Stomach (tissue), 8 donors: ENCODE measurements at regions not wholly inside any gene's neighbourhood (a gene's known extent, or its start where the extent isn't known, plus 50 kb on each side); places are given as distances from the start of the nearest gene placed in this dataset.

ENCODE experiments used
- DNase-seq, 2 donors: peaks; one replicate each; pipeline versions ENCODE4 v3.0.0 to v3.0.0-alpha.2; 2013 to 2019
- H3K27ac ChIP-seq, 5 donors: fragments of 200-600 bp in 4 of 5; sonication (generic) in 4 of 5; one replicate each; pipeline ENCODE4 v1.5.1; 2013 to 2019; ENCODE audit warnings: mild to moderate bottlenecking in 1 of 5, moderate library complexity in 1 of 5
- H3K27me3 ChIP-seq, 3 donors: fragments of 200-600 bp; sonication (generic); one replicate each; pipeline ENCODE4 v1.5.1; 2017 to 2019; ENCODE audit warnings: mixed run types in 1 of 3
- H3K36me3 ChIP-seq, 4 donors: fragments of 200-600 bp; sonication (generic); 1 replicate in 3 of 4; 2 replicates in 1 of 4; pipeline ENCODE4 v1.5.1; 2016 to 2019
- H3K4me1 ChIP-seq, 4 donors: fragments of 200-600 bp; sonication (generic); one replicate each; pipeline ENCODE4 v1.5.1; 2016 to 2019
- H3K4me3 ChIP-seq, 4 donors: fragments of 200-600 bp; sonication (generic) in 3 of 4; one replicate each; pipeline ENCODE4 v1.5.1; 2016 to 2019; ENCODE audit warnings: mild to moderate bottlenecking in 1 of 4
- H3K9me3 ChIP-seq, 4 donors: fragments of 200-600 bp; sonication (generic); one replicate each; pipeline ENCODE4 v1.5.1; 2016 to 2019
- EP300 ChIP-seq: sonication (generic); formaldehyde crosslinking; IDR thresholded peaks from one replicate; pipeline ENCODE4 v1.6.1; 2017; ENCODE audit warnings: antibody characterized with exemption
- POLR2A ChIP-seq, 4 donors: fragments of 450-650 bp; IDR thresholded peaks; one replicate each; pipeline ENCODE4 v1.6.1; 2016; ENCODE audit warnings: antibody characterized with exemption in 4 of 4, control low read depth in 2 of 4, mild to moderate bottlenecking in 1 of 4, moderate library complexity in 1 of 4
- POLR2AphosphoS5 ChIP-seq, 3 donors: sonication (generic); formaldehyde crosslinking; IDR thresholded peaks; one replicate each; pipeline ENCODE4 v1.6.1; 2016; ENCODE audit warnings: antibody characterized with exemption in 3 of 3
- WGBS, 5 donors: extraction: QIAGEN DNeasy Blood & Tissue Kit in 3 of 5; methylation state at CpG; one replicate each; pipeline versions ENCODE4 v1.1.5 to v1.1.7; 2013 to 2018; 5-methylcytosine and 5-hydroxymethylcytosine counted together
- intact Hi-C: fragments of 100-400 bp; cut with DNase I; formaldehyde crosslinking; loops from one replicate; pipeline ENCODE4 v1.15.1; 2023; ENCODE audit warnings: low total_unique reads
- TF ChIP-seq, protein P1 (sequence below), 7 experiments: fragments of 450-650 bp in 4 of 7; fragments of 200-600 bp in 3 of 7; sonication (generic) in 3 of 7; IDR thresholded peaks; one replicate each; pipeline ENCODE4 v1.5.1; 2016 to 2019; ENCODE audit warnings: antibody characterized with exemption in 7 of 7, control low read depth in 2 of 7, mild to moderate bottlenecking in 1 of 7
- donor health status: healthy with polysubstance abuse.
- donor health status: Bipolar disorder and iron deficiency.
- donor health status: healthy.

DNA sequence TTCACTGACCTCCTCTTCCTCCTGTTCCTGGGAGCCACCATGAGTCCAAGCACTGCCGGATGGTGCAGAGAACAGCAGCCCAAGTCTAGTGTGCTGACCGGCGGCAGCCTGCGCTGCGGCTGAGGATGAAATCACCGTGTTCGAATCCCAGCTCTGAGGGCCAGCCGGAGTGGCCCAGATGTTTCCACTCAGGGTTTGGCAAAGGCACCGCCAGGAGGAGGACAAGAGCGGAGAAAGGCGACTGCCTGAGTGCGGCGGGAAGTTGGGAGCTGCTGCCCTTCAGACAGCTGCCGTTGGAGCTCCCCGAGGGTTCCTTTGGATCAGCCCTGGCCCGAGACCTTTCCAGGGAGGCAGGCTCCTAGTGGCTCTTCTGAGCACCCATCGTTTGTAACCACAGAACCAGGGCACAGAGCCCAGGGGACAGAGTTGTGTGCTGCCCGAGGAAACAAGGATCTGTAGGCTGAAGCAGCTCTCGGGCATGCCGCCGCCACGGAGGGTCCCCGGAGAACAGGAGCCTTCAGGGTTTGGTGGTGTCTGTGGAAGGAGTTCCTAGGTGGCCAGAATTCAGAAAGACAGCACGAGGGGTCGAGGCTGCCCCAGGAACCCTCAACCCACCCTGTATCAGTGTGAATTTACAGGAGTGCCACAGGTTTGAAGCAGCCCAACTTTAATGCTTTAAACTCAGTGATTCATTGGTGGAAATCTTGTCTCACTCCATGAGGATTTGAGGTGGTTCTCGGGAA is 115.6 kb upstream of the COL5A1 start:
- WGBS, 5 donors: 67 to 76% (median 72%) methylated on average over 26 of the region's 26 CpGs
- Histone ChIP-seq H3K9me3 (peaks cover 7 to 17% (median 10%) of the 10 kb centered on the region in 4 donors), H3K36me3 (no peaks in the 10 kb centered on the region), H3K4me3 (no peak overlapping the region), H3K27me3 (peaks cover 0 to 20% (median 10%) of the 10 kb centered on the region in 3 donors), H3K4me1 (no peaks in the 10 kb centered on the region), H3K27ac (peak overlapping the region in 4 of 5 donors; percentile 5 to 67 (median 60))
- DNase-seq: peak; percentile 27 to 76
- TF ChIP-seq POLR2AphosphoS5 (IDR thresholded peaks at IDR 0.05): no peak
- TF ChIP-seq, protein P1, sequence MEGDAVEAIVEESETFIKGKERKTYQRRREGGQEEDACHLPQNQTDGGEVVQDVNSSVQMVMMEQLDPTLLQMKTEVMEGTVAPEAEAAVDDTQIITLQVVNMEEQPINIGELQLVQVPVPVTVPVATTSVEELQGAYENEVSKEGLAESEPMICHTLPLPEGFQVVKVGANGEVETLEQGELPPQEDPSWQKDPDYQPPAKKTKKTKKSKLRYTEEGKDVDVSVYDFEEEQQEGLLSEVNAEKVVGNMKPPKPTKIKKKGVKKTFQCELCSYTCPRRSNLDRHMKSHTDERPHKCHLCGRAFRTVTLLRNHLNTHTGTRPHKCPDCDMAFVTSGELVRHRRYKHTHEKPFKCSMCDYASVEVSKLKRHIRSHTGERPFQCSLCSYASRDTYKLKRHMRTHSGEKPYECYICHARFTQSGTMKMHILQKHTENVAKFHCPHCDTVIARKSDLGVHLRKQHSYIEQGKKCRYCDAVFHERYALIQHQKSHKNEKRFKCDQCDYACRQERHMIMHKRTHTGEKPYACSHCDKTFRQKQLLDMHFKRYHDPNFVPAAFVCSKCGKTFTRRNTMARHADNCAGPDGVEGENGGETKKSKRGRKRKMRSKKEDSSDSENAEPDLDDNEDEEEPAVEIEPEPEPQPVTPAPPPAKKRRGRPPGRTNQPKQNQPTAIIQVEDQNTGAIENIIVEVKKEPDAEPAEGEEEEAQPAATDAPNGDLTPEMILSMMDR (IDR thresholded peaks at IDR 0.05): no peak
- TF ChIP-seq POLR2A (IDR thresholded peaks at IDR 0.05): no peak
- no peak for TF ChIP-seq EP300
- intact Hi-C loops: no loop called here

DNA sequence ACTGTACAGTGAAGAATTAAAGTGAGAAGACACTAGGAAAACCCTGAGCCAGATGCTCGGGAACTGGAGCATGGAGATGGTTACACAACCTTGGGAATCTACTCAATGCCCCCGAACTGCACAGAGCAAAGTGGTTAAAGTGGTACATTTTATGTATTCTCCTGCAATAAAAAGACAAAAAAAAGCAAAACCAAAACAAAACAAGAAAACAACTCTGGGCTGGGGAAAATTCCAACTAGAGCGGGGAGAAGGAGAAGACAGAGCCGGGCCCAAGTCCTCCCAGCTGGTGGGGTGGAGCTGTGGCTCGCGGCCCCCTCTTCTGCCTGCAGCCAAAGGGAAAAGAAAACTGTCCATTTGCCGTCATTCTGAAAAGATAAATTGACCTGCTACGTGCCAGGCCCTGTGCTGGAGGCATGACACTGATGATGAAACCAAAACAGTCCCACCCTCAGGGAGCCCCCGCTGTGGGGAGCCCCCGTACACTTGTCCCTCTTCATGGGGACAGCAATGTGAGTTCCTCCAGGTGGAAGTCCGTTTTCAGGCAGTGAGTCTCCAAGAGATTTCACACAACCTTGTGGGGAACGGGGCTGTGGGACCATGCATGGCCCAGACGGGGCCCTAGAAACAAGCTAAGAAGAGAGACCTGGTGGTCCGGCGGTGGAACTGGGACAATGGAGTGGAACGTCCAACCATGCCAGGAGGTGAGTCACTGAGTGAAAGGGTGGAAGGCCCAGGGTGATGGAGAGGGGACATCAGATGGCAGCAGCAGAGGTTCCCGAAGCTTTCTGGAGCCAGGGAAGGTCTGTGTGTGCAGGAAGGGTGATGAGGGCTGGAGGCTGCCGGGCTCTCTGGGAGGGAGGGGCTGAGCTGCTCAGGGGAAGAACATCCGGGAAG is 114.8 kb upstream of the COL5A1 start:
- peak; percentile 16 to 56 for DNase-seq
- no peak overlapping the region for H3K4me3 ChIP-seq
- WGBS, 5 donors: 62 to 74% (median 69%) methylated on average over 19 of the region's 19 CpGs
- no peaks in the 10 kb centered on the region for H3K36me3 ChIP-seq
- no peaks in the 10 kb centered on the region for H3K4me1 ChIP-seq
- peaks cover 0 to 20% (median 10%) of the 10 kb centered on the region in 3 donors for H3K27me3 ChIP-seq
- H3K27ac ChIP-seq: peak overlapping the region in 4 of 5 donors; percentile 38 to 67 (median 60)
- intact Hi-C loops: no loop called here
- peaks cover 7 to 19% (median 15%) of the 10 kb centered on the region in 4 donors for H3K9me3 ChIP-seq
- TF ChIP-seq EP300 (no peak), POLR2A (IDR thresholded peaks at IDR 0.05) (no peak), POLR2AphosphoS5 (IDR thresholded peaks at IDR 0.05) (no peak)
- TF ChIP-seq, protein P1 (IDR thresholded peaks at IDR 0.05): no peak

DNA sequence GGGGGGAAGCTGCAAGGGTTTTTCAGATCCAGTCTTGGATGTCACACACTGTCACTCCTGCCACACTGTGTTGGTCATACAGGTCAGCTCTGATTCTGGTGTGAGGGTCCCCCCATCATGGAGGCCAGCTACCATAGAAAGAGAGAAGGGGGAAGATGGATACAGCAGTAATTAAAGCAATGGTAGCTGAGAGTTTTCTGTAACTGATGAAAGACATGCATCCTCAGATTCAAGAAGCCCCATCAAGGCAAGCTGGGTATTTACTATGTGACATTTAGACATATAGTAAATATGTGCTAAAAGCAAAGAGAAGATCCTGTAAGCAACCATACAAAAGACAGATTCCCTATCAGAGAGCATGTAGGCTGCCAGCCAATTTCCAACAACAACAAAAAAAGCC is 110.9 kb upstream of the COL5A1 start:
- DNase-seq: no peak
- H3K4me1 ChIP-seq: peaks cover 0 to 12% (median 0%) of the 10 kb centered on the region in 4 donors
- no peaks in the 10 kb centered on the region for H3K36me3 ChIP-seq
- peaks cover 7 to 19% (median 15%) of the 10 kb centered on the region in 4 donors for H3K9me3 ChIP-seq
- no peak overlapping the region for H3K27ac ChIP-seq
- TF ChIP-seq, protein P1 (IDR thresholded peaks at IDR 0.05): no peak
- TF ChIP-seq POLR2A (IDR thresholded peaks at IDR 0.05) (no peak), EP300 (no peak), POLR2AphosphoS5 (IDR thresholded peaks at IDR 0.05) (no peak)
- peaks cover 0 to 19% (median 5%) of the 10 kb centered on the region in 3 donors for H3K27me3 ChIP-seq
- H3K4me3 ChIP-seq: no peak overlapping the region
- intact Hi-C loops: no loop called here

DNA sequence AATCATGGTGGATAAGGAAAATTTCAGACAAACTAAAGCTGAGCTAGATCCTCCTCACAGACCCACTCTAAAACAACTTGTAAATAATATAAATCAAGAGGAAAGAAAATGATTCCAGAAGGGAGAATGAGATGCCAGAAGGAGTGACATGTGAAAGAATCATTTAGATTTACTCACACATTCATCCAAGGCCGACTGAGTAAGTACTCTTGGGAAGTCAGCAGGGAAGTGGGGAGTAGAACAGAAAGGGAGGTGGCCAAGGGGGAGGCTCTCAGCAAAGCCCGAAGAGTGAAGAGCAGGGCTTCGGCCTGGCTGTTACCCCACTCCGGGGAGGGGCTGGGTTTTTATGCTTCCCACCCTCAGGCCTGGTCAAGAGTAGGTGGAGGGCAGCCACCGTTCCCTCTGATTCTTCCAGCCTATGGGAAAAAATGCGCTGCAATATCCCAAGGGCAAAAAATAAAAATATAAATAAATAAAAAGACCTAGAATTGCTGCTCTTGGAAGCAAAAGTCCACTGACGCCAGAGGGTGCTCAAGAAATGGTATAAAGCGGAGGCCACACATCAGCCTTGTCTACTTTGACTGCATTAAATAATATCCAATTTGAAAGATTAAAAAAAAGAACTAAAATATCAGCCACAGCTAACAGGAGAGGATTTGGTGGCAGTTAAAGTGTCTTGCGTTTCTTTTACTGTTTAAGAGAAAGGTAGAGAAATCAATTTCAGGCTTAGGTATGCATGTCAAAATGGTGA is 110.2 kb upstream of the COL5A1 start:
- no peak overlapping the region for H3K4me3 ChIP-seq
- WGBS, 5 donors: 60 to 69% (median 62%) methylated on average over 8 to 9 of the region's 9 CpGs
- peaks cover 0 to 15% (median 0%) of the 10 kb centered on the region in 4 donors for H3K4me1 ChIP-seq
- no peak for TF ChIP-seq POLR2AphosphoS5 (IDR thresholded peaks at IDR 0.05)
- no peak for TF ChIP-seq POLR2A (IDR thresholded peaks at IDR 0.05)
- TF ChIP-seq, protein P1 (IDR thresholded peaks at IDR 0.05): no peak
- no peak for TF ChIP-seq EP300
- intact Hi-C loops: no loop called here
- peak in 1 of 2 donors; percentile 9 for DNase-seq
- no peaks in the 10 kb centered on the region for H3K36me3 ChIP-seq
- H3K27me3 ChIP-seq: peaks cover 0 to 25% (median 0%) of the 10 kb centered on the region in 3 donors
- no peak overlapping the region for H3K27ac ChIP-seq
- H3K9me3 ChIP-seq: peaks cover 7 to 19% (median 15%) of the 10 kb centered on the region in 4 donors
